Left lung (tissue), 4 donors: ENCODE measurements at regions not wholly inside any gene's neighbourhood (a gene's known extent, or its start where the extent isn't known, plus 50 kb on each side); places are given as distances from the start of the nearest gene placed in this dataset.

Experiments used
- ATAC-seq: fragments of 200-7000 bp; cut with Tn5 transposase; one replicate; pipeline ENCODE4 v1.9.1; 2020; ENCODE audit warnings: moderate library complexity
- DNase-seq, 4 donors: peaks; one replicate each; pipeline ENCODE4 v3.0.0-alpha.2; 2013 to 2020
- H3K27ac ChIP-seq, 2 donors: fragments of 200-600 bp; sonication (generic) in 1 of 2; one replicate each; pipeline versions ENCODE4 v1.5.0 to v1.8.0; 2020 to 2021
- H3K27me3 ChIP-seq, 2 donors: fragments of 200-600 bp; sonication (generic) in 1 of 2; one replicate each; pipeline versions ENCODE4 v1.5.0 to v1.8.0; 2020 to 2021
- H3K36me3 ChIP-seq, 2 donors: fragments of 200-600 bp; sonication (generic) in 1 of 2; one replicate each; pipeline versions ENCODE4 v1.5.0 to v1.8.0; 2020 to 2021
- H3K4me1 ChIP-seq, 2 donors: fragments of 200-600 bp; one replicate each; pipeline ENCODE4 v1.8.0; 2021
- H3K4me3 ChIP-seq, 2 donors: fragments of 200-600 bp; sonication (generic) in 1 of 2; one replicate each; pipeline versions ENCODE4 v1.5.0 to v1.8.0; 2020 to 2021; ENCODE audit warnings: mild to moderate bottlenecking in 1 of 2
- H3K9me3 ChIP-seq, 2 donors: fragments of 200-600 bp; sonication (generic) in 1 of 2; one replicate each; pipeline versions ENCODE4 v1.5.0 to v1.8.0; 2020 to 2021
- CTCF ChIP-seq, 2 donors: fragments of 200-600 bp; sonication (generic) in 1 of 2; IDR thresholded peaks; one replicate each; pipeline versions ENCODE4 v1.5.0 to v1.8.0; 2021; ENCODE audit warnings: antibody characterized with exemption in 2 of 2
- intact Hi-C, 2 donors: fragments of 100-400 bp; cut with DNase I; formaldehyde crosslinking; loops; one replicate each; pipeline versions ENCODE4 v1.11.2 to v1.14.2; 2022
- donor health status: DM: no; HTN: yes; CAD: no.
- donor health status: DM: no; HTN: no; CAD: no.

GRCh38 chr12:87796961-87797516 is 232.2 kb downstream of the C12orf50 start:
- ATAC-seq (no peak), DNase-seq (no peak)
- Histone ChIP-seq H3K9me3 (no peaks in the 10 kb centered on the region), H3K4me3 (no peak overlapping the region), H3K4me1 (no peaks in the 10 kb centered on the region), H3K27me3 (no peaks in the 10 kb centered on the region), H3K36me3 (no peaks in the 10 kb centered on the region), H3K27ac (no peak overlapping the region)
- intact Hi-C loops = no loop called here
- no peak for TF ChIP-seq CTCF (IDR thresholded peaks at IDR 0.05)

GRCh38 chr12:87795555-87795954 is 233.6 kb downstream of the C12orf50 start:
- Histone ChIP-seq H3K27ac (no peak overlapping the region), H3K4me1 (no peaks in the 10 kb centered on the region), H3K4me3 (no peak overlapping the region), H3K36me3 (no peaks in the 10 kb centered on the region), H3K27me3 (no peaks in the 10 kb centered on the region), H3K9me3 (no peaks in the 10 kb centered on the region)
- ATAC-seq (no peak), DNase-seq (no peak)
- intact Hi-C loops = no loop called here
- no peak for TF ChIP-seq CTCF (IDR thresholded peaks at IDR 0.05)

GRCh38 chr12:87794854-87795253 is 234.3 kb downstream of the C12orf50 start:
- Histone ChIP-seq H3K4me3 (no peak overlapping the region), H3K9me3 (no peaks in the 10 kb centered on the region), H3K27me3 (no peaks in the 10 kb centered on the region), H3K36me3 (no peaks in the 10 kb centered on the region), H3K4me1 (no peaks in the 10 kb centered on the region), H3K27ac (no peak overlapping the region)
- intact Hi-C loops = no loop called here
- DNase-seq (no peak), ATAC-seq (no peak)
- no peak for TF ChIP-seq CTCF (IDR thresholded peaks at IDR 0.05)

- Histone ChIP-seq H3K27me3 (no peaks in the 10 kb centered on the region), H3K36me3 (no peaks in the 10 kb centered on the region), H3K4me3 (no peak overlapping the region), H3K9me3 (no peaks in the 10 kb centered on the region), H3K4me1 (no peaks in the 10 kb centered on the region), H3K27ac (no peak overlapping the region)
- TF ChIP-seq CTCF (IDR thresholded peaks at IDR 0.05) = no peak
- intact Hi-C loops = no loop called here
- ATAC-seq (no peak), DNase-seq (peak in 2 of 4 donors; percentile 32 to 48)
Measured at GRCh38 chr12:87793131-87793530, 236.1 kb downstream of the C12orf50 start.

- TF ChIP-seq CTCF (IDR thresholded peaks at IDR 0.05) = no peak
- no peak overlapping the region for H3K27ac ChIP-seq
- no peak overlapping the region for H3K4me3 ChIP-seq
- H3K27me3 ChIP-seq = no peaks in the 10 kb centered on the region
- no peaks in the 10 kb centered on the region for H3K9me3 ChIP-seq
- DNase-seq (peak in 1 of 4 donors; percentile 67), ATAC-seq (no peak)
- H3K4me1 ChIP-seq = no peaks in the 10 kb centered on the region
- no peaks in the 10 kb centered on the region for H3K36me3 ChIP-seq
- intact Hi-C loops = no loop called here
Measured at GRCh38 chr12:87784350-87784749, 244.9 kb downstream of the C12orf50 start.
